ENCODE measurements at regions not wholly inside any gene's neighbourhood (a gene's known extent, or its start where the extent isn't known, plus 50 kb on each side); places are given as distances from the start of the nearest gene placed in this dataset.

DNA sequence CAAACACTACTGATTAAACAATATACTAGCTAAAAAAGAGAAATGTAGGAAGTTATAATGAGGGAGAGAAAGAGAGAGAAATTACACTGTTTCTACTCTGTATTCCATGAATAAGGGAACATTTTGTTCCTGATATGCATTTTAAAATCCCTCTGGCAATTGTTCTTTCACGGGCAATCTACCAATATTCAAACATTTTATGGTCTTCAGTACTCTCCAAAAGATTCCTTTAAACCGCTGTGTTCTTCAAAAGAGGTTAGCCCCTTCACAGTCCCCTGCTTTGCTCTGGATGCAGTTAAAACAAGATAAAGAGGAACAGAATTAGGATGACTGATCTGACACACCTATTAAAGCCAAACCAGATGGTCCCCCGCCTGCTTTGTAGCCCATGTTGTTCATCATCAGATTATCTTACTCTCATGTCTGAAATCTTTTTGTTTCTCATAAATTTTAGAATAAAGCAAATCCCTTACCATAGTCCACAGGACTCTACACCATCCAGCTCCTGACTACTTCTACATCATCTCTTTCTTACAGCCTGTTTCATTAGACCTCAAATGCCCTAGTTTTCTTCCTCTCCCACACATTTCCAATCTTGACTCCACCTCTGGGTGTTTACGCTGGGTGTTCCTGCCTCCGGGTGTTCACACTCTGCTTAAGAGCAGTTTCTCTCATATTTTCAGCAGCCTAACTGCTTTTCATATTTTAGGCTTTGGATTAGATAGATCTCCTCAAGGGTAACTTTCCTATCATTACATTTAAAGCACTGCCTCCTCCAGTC, 399.7 kb downstream of the COL12A1 start:
- no peak overlapping the region for H3K4me3 Mint-ChIP-seq (ENCODE audit: unreplicated experiment)
- H3K36me3 Mint-ChIP-seq (ENCODE audit: insufficient read depth, unreplicated experiment) = no peaks in the 10 kb centered on the region
- intact Hi-C loops (cut with micrococcal nuclease) = no loop called here
- no peak overlapping the region for H3K27ac Mint-ChIP-seq (ENCODE audit: low read depth, unreplicated experiment)
- ChIA-PET POLR2A (no interaction called here), CTCF (interaction anchor here (0.6 kb wide), 1 partner anchor 285 kb away, joined by 3 read pairs; no protein-coding TSS in a partner anchor)
- BruUV-seq (replicated peaks) = no TSS peak
- H3K9me3 Mint-ChIP-seq (ENCODE audit: unreplicated experiment) = no peaks in the 10 kb centered on the region
- H3K4me1 Mint-ChIP-seq (ENCODE audit: insufficient read depth, unreplicated experiment) = peaks cover 10% of the 10 kb centered on the region
- TF ChIP-seq, protein P1, sequence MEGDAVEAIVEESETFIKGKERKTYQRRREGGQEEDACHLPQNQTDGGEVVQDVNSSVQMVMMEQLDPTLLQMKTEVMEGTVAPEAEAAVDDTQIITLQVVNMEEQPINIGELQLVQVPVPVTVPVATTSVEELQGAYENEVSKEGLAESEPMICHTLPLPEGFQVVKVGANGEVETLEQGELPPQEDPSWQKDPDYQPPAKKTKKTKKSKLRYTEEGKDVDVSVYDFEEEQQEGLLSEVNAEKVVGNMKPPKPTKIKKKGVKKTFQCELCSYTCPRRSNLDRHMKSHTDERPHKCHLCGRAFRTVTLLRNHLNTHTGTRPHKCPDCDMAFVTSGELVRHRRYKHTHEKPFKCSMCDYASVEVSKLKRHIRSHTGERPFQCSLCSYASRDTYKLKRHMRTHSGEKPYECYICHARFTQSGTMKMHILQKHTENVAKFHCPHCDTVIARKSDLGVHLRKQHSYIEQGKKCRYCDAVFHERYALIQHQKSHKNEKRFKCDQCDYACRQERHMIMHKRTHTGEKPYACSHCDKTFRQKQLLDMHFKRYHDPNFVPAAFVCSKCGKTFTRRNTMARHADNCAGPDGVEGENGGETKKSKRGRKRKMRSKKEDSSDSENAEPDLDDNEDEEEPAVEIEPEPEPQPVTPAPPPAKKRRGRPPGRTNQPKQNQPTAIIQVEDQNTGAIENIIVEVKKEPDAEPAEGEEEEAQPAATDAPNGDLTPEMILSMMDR (IDR thresholded peaks at IDR 0.05; ENCODE audit: unreplicated experiment) = no peak
- H3K27me3 Mint-ChIP-seq (ENCODE audit: insufficient read depth, unreplicated experiment) = no peaks in the 10 kb centered on the region
- no peak for DNase-seq (ENCODE audit: unreplicated experiment)

DNA sequence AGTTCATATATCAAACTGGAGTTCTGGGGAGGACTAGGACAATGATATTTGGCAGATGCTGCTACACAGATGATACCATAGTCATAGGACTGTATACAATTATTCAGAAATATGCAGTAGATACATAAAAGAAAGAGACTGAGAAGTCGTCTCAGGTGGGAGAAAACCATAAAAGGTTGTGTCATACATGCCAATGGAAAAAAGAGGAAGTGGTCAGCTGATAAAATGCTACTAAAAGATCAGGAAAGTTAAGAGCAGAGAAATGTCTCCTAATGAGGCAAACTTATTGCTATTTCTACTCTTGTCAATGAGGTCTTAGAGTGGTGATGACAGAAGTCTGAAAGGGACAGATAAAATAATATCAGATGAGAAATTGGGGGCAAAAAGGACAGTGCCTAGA, 407.6 kb downstream of the COL12A1 start:
- ChIA-PET POLR2A (no interaction called here), CTCF (interaction anchor here (0.7 kb wide), 1 partner anchor 564 kb away, joined by 3 read pairs; no protein-coding TSS in a partner anchor)
- TF ChIP-seq, protein P1 (IDR thresholded peaks at IDR 0.05; ENCODE audit: unreplicated experiment) = no peak
- no peak overlapping the region for H3K27ac Mint-ChIP-seq (ENCODE audit: low read depth, unreplicated experiment)
- peaks cover 8% of the 10 kb centered on the region for H3K9me3 Mint-ChIP-seq (ENCODE audit: unreplicated experiment)
- H3K4me1 Mint-ChIP-seq (ENCODE audit: insufficient read depth, unreplicated experiment) = no peaks in the 10 kb centered on the region
- no peaks in the 10 kb centered on the region for H3K27me3 Mint-ChIP-seq (ENCODE audit: insufficient read depth, unreplicated experiment)
- H3K36me3 Mint-ChIP-seq (ENCODE audit: insufficient read depth, unreplicated experiment) = no peaks in the 10 kb centered on the region
- no peak for DNase-seq (ENCODE audit: unreplicated experiment)
- no peak overlapping the region for H3K4me3 Mint-ChIP-seq (ENCODE audit: unreplicated experiment)
- no TSS peak for BruUV-seq (replicated peaks)
- intact Hi-C loops (cut with micrococcal nuclease) = no loop called here

- Mint-ChIP-seq H3K4me3 (ENCODE audit: unreplicated experiment) (no peak overlapping the region), H3K4me1 (ENCODE audit: insufficient read depth, unreplicated experiment) (no peaks in the 10 kb centered on the region), H3K36me3 (ENCODE audit: insufficient read depth, unreplicated experiment) (no peaks in the 10 kb centered on the region), H3K9me3 (ENCODE audit: unreplicated experiment) (peaks cover 5% of the 10 kb centered on the region), H3K27ac (ENCODE audit: low read depth, unreplicated experiment) (peak overlapping the region; percentile 53), H3K27me3 (ENCODE audit: insufficient read depth, unreplicated experiment) (no peaks in the 10 kb centered on the region)
- intact Hi-C loops (cut with micrococcal nuclease) = no loop called here
- no peak for DNase-seq (ENCODE audit: unreplicated experiment)
- CTCF ChIA-PET = interaction anchor here (0.6 kb wide), 1 partner anchor 372 kb away, joined by 3 read pairs; no protein-coding TSS in a partner anchor
- POLR2A ChIA-PET = interaction anchor here (1.0 kb wide), 1 partner anchor 16 kb away, joined by 3 read pairs; no protein-coding TSS in a partner anchor
- no TSS peak for BruUV-seq (replicated peaks)
- TF ChIP-seq, protein P1 (IDR thresholded peaks at IDR 0.05; ENCODE audit: unreplicated experiment) = no peak
Observed at GRCh38 chr6:74785236-74785635, 420.6 kb downstream of the COL12A1 start.

DNA sequence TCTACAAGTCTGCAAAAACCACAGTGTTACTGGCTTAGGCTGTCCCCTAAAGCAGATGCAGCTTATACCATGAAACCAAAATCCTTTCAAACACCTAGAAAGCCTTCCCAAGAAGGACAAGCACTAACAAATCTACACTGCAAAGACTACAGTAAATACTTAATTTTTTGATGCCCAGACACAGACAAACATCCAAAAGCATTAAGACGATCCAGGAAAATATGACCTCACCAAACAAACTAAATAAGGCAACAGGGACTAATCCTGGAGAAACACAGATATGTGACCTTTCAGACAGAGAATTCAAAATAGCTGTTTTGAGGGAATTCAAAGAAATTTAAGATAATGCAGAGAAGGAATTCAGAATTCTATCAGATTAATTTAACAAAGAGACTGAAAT, 423.5 kb downstream of the COL12A1 start:
- no peak for DNase-seq (ENCODE audit: unreplicated experiment)
- no peaks in the 10 kb centered on the region for H3K27me3 Mint-ChIP-seq (ENCODE audit: insufficient read depth, unreplicated experiment)
- POLR2A ChIA-PET = no interaction called here
- no peaks in the 10 kb centered on the region for H3K4me1 Mint-ChIP-seq (ENCODE audit: insufficient read depth, unreplicated experiment)
- H3K9me3 Mint-ChIP-seq (ENCODE audit: unreplicated experiment) = peaks cover 5% of the 10 kb centered on the region
- intact Hi-C loops (cut with micrococcal nuclease) = no loop called here
- no peaks in the 10 kb centered on the region for H3K36me3 Mint-ChIP-seq (ENCODE audit: insufficient read depth, unreplicated experiment)
- TF ChIP-seq, protein P1 (IDR thresholded peaks at IDR 0.05; ENCODE audit: unreplicated experiment) = no peak
- CTCF ChIA-PET = no interaction called here
- no peak overlapping the region for H3K27ac Mint-ChIP-seq (ENCODE audit: low read depth, unreplicated experiment)
- H3K4me3 Mint-ChIP-seq (ENCODE audit: unreplicated experiment) = no peak overlapping the region
- no TSS peak for BruUV-seq (replicated peaks)
